Stimulated activated CD8-positive, alpha-beta memory T cell treated with anti-CD3 and anti-CD28 coated beads, Interleukin-12 subunit alpha, Interleukin-12 subunit beta, amount 100 ng/mL, for 24 hours (primary cell): ENCODE measurements at regions not wholly inside any gene's neighbourhood (a gene's known extent, or its start where the extent isn't known, plus 50 kb on each side); places are given as distances from the start of the nearest gene placed in this dataset.

Experiments used
- DNase-seq: peaks from one replicate; pipeline ENCODE4 v3.0.0-alpha.2; 2020; ENCODE audit errors: extremely low read depth

- no peak for DNase-seq
Measured at GRCh38 chr2:172328103-172328841, 99.1 kb upstream of the ITGA6 start.

GRCh38 chr2:172329416-172329773, 98.0 kb upstream of the ITGA6 start:
- no peak for DNase-seq

GRCh38 chr2:172329774-172330671, 97.4 kb upstream of the ITGA6 start:
- no peak for DNase-seq

DNA sequence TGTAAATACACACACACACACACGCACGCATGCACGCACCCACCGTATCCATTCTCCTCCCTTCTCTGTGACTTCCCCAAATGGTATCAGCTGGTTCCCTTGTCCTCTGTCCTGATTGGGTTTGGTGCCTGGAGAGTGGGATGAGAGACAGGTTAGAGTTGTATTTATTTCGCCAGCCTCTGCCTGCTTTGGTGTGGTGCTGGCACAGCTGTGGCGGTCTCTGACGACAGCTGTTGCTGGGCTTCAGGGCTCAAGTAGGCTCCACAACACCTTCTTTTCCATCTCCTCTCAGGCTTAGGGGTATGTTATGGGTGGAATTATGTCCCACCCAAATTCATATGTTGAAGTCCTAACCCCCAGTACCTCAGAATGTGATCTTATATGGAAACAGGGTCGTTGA, 94.9 kb upstream of the ITGA6 start:
- DNase-seq = no peak

- DNase-seq = no peak
Measured at GRCh38 chr2:172333235-172333977, 94.0 kb upstream of the ITGA6 start.

DNA sequence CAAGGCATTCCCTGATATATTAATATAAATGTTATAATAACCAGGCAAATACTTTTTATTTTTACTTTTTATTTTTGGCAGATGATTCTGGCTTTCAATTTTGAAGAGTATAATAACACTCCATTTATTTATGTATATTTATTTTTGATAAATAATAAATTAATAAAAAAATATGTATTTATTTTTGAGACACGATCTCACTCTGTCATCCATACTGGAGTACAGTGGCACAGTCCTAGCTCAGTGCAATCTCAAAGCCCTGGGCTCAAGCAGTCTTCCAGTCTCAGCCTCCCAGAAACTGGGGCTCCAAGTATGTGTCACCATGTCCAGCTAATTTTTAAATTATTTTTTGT, 93.4 kb upstream of the ITGA6 start:
- DNase-seq = no peak

- DNase-seq = no peak
Measured at GRCh38 chr2:172334988-172335387, 92.4 kb upstream of the ITGA6 start.

DNA sequence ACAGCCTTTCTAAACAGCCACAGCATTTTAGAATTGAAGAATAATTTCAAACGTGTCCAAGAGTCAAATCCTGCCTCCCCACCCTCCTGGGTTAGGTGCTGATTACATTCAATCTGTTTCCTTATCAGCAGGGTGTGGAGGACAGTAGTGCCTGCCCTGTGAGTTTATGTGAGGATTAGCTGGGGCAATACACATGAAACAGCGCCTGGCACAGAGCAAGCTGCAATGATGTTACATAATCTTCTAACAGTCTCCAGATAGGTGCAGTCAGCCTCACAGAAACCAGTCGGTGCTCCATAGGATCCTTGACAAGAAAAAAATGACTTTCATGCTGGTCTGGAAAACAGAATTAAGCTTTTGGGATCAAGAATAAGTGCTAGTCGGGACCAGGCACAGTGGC, 91.7 kb upstream of the ITGA6 start:
- DNase-seq = no peak

GRCh38 chr2:172336681-172337080, 90.7 kb upstream of the ITGA6 start:
- DNase-seq = no peak

DNA sequence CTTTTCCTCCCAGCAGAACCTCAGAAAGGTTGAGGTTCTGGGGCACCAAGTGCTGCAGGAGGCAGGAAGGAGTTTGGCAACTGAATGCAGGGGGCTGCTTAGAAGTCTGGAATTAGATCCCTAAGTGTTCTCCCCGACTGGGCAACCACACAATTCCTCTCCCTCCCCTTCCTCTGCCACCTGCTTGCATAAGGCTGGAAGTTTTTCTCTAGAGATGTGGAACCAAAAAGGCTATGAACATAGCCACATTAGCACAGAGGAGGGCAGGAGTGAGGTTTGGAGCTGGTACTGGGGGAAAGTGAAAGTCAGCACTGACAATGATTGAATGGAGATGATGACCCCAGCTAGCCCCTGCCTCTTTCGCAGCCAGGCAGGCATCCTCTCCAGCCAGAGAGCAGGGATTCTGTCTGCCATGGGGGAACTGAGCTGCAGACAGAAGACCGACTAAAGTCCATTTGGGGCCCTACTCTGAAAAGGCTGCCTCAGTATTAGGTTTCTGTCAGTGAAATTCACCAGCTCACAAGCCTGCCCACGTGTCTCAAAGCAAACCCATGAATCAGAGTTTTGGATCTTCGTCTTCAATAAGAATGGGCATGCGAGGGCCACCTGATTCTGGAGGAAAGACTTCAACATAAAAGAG, 87.9 kb upstream of the ITGA6 start:
- DNase-seq = no peak

DNA sequence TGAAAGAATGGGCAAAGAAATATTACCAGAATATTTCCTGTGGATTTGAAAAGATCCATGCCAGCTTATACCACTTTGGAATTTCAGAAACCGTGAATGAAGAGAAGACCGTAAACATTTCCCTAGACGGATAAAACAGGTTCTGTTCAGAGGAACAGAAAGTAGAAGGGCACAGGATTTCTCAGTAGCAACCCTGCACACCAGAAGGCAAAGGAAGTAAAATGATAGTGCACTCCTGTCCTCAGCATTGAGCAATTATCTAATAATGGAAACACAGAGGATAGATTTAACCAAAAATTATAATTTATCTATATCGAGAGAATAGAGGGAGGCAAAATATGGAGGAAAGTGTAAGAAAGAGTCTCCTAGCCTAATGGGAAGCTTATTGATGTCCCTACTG, 87.0 kb upstream of the ITGA6 start:
- no peak for DNase-seq

DNA sequence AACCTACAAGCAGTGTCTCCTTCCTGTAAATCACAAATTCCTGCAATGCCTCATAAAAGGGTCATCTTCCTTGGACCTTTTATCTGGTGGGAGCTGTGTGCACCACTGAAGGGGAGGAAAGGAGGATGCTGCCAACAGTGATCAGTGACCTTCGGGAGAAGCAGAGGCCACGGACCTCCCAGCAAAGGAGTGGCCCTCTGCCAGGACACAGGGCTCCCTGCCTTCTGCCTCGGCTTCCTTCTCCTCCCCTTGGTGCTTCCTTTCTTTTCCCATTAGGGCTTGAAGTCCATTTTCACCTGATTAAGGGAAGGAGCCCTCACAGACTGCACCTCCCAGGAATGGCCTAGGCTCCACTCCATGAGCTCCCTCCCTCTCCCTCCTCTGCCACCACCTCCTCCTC, 85.3 kb upstream of the ITGA6 start:
- DNase-seq = no peak

DNA sequence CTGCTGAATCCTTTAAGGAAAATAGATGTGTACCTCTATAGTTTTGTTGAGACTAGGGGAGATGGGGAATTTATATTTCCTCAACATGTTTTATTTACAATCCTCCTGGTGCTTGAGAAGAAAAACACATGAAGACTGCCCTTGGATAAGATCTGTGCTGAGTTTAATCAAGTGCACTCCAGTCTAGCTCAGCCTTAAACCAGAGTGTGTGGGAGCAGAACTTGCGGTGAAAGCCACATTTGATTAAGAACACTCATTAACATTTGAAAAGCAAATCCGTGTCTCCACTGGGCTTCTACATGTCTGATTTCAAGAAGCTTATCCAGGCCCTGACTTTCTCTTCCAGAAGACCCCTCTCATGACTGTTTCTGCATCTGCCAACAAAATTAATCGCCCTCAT, 84.8 kb upstream of the ITGA6 start:
- DNase-seq = no peak

DNA sequence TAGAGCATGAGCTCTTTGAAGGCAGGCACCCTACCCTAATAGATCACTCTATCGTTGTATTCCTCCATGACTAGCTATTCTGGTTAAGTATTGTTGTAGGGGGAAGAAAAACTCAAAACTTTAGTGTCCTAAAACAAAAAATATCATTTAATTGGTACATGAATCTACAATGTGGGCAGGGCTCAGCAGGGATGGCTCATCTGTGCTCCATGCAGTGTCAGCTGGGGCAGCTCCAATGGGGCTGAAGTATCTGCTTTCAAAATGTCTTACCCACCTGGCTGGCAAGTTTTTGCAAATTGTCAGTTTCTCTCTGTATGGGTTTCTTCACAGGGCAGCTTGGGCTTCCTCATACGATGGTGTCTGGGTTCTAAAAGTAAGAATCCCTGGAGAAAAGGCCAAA, 83.2 kb upstream of the ITGA6 start:
- no peak for DNase-seq

DNA sequence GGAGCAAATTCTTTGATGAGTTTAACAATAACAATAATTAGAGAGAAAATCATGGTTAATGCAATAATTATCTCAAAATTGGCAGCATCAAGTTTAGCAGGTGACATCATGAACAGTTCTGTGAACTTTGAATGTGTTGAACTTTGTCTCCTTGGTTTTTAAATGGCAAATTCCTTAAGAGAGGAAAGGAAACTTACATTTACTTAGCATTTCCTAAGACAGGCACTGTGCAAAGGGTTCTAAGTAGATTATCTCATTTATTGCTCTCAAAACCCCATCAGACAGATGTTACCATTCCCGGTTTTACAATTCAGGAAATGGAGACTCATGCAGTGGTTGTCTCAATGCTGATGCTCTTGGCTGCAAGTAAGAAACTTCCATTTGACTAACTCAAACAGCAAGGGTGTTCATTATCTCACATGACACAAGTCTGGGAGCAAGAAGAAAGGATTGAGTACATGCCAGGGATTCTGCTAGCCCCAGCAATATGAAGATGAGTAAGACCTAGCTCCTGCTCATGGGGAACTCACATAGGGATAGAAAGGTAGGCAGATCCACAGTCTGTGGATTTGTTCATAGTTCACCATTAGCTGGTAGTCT, 81.3 kb upstream of the ITGA6 start:
- DNase-seq = no peak

- no peak for DNase-seq
Measured at GRCh38 chr2:172348555-172349288, 78.7 kb upstream of the ITGA6 start.

DNA sequence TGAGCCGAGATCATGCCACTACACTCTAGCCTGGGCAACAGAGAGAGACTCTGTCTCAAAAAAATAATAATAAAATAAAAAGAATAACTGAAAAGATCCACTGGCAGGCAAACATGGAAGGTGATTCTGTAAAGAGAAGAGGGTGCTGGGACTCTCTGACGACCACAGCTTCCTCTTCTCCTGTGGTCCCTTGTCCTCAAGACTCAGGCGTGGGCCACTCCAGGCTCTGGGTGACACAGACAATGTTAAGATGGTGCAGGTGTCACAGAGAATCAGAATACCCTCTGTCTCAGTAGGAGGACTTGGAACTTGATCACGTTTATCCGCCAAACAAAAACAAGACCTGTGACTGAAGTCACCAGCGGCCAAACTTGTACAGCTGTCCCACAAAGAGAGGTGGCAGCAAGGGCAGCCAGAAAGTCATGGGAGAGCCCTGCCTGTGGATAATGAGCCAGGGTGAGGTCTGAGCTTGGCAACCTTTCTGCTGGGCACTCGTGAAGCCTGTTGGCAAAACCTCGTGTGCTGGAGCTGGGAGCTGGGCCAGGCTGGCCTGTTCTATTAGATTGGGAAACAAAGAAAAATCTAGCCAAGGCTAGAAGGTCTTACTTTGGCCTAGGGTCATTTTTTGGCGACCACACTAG, 76.4 kb upstream of the ITGA6 start:
- no peak for DNase-seq

GRCh38 chr2:172351586-172351985, 75.8 kb upstream of the ITGA6 start:
- DNase-seq = no peak

GRCh38 chr2:172354347-172354746, 73.0 kb upstream of the ITGA6 start:
- no peak for DNase-seq

- DNase-seq = no peak
Measured at GRCh38 chr2:172357442-172357841, 69.9 kb upstream of the ITGA6 start.
